ENCODE measurements at regions not wholly inside any gene's neighbourhood (a gene's known extent, or its start where the extent isn't known, plus 50 kb on each side); places are given as distances from the start of the nearest gene placed in this dataset.

DNA sequence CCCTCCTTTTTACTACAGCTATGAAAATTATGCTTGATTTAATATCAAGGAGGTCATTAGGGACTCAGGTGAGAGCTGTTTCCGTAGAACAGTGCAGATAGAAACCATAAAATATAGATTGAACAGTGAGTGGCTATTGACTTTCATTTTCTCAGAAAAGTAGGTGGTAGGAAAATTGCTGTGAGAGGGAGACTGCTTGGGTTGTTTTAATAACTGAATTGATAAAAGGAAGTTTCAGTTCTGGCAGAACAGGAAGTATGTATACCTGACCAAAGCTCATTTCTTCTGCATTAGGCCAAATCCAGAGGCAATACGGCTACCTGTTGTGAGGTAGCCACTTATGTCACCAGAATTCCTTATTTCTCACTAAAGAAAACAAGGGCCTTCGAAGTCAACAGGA, 761.7 kb upstream of the ARRDC3 start:
- TF ChIP-seq POLR2A (IDR thresholded peaks at IDR 0.05; ENCODE audit: low read length) (no peak), GATA1 (IDR thresholded peaks at IDR 0.05; ENCODE audit: low read depth, low read length) (no peak)
